22Rv1 (cell line): ENCODE measurements at regions not wholly inside any gene's neighbourhood (a gene's known extent, or its start where the extent isn't known, plus 50 kb on each side); places are given as distances from the start of the nearest gene placed in this dataset.

Experiments used
- ZFX ChIP-seq: fragments of 450-650 bp; IDR thresholded peaks from 2 replicates; pipeline ENCODE4 v1.6.1; 2017; ENCODE audit warnings: antibody characterized with exemption, borderline replicate concordance
- TF ChIP-seq, protein P1 (sequence below): fragments of 450-650 bp; IDR thresholded peaks from 2 replicates; pipeline ENCODE4 v1.5.1; 2017; ENCODE audit warnings: mild to moderate bottlenecking

DNA sequence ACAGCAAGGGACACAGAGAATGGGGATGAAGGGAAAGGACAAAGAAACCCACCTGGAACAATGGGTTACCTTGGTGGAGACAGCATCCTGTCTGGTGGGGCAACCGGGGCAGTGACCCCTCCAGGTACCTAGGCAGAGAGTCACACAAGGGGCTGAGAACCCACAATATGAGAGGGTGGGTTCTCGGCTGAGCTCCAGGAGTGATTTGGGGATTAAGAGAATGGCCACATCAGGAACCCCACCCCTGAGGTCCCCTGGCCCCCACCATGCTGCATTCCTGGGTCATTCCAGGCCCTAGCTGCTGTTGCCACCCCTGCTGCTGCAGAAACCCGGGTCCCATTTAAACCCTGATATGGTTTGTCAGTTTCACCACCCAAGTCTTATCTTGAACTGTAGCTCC lies 172.3 kb downstream of the RTP5 start:
- TF ChIP-seq, protein P1, sequence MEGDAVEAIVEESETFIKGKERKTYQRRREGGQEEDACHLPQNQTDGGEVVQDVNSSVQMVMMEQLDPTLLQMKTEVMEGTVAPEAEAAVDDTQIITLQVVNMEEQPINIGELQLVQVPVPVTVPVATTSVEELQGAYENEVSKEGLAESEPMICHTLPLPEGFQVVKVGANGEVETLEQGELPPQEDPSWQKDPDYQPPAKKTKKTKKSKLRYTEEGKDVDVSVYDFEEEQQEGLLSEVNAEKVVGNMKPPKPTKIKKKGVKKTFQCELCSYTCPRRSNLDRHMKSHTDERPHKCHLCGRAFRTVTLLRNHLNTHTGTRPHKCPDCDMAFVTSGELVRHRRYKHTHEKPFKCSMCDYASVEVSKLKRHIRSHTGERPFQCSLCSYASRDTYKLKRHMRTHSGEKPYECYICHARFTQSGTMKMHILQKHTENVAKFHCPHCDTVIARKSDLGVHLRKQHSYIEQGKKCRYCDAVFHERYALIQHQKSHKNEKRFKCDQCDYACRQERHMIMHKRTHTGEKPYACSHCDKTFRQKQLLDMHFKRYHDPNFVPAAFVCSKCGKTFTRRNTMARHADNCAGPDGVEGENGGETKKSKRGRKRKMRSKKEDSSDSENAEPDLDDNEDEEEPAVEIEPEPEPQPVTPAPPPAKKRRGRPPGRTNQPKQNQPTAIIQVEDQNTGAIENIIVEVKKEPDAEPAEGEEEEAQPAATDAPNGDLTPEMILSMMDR: no peak
- TF ChIP-seq ZFX: no peak
